ENCODE measurements at regions not wholly inside any gene's neighbourhood (a gene's known extent, or its start where the extent isn't known, plus 50 kb on each side); places are given as distances from the start of the nearest gene placed in this dataset.

DNA sequence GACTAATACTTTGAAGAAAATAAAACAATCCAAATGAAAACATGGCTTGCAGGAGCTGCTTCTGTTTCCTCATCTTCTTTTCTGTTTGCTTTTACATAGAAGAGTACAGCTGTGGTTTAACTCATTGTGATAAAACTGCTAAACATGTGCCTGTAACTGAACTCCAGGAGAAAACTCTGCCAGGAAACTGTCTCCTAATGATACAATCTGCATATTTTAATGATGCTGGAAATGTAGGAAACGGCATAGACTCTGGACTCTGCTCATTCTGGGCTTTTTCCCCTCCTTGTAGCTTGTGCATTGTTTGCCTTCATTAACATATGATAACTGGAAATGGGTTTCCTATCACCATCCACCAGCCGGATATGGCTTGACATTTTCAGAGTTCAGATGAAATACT is 813.3 kb upstream of the WWC1 start:
- Histone ChIP-seq H3K27me3 (ENCODE audit: control insufficient read depth, insufficient read depth, low read length) (no peaks in the 10 kb centered on the region), H3K27ac (ENCODE audit: low read length) (no peak overlapping the region), H3K4me3 (ENCODE audit: low read length) (no peak overlapping the region), H3K9me3 (ENCODE audit: control insufficient read depth, low read depth, low read length) (no peaks in the 10 kb centered on the region), H3K4me1 (ENCODE audit: control insufficient read depth, insufficient read depth, low read length) (no peaks in the 10 kb centered on the region), H3K36me3 (ENCODE audit: control insufficient read depth, insufficient read depth, low read length) (no peaks in the 10 kb centered on the region)
- no peak for DNase-seq
- 83% methylated on average over 1 of the region's 2 CpGs for WGBS (ENCODE audit: insufficient coverage, low lambda C conversion rate)

DNA sequence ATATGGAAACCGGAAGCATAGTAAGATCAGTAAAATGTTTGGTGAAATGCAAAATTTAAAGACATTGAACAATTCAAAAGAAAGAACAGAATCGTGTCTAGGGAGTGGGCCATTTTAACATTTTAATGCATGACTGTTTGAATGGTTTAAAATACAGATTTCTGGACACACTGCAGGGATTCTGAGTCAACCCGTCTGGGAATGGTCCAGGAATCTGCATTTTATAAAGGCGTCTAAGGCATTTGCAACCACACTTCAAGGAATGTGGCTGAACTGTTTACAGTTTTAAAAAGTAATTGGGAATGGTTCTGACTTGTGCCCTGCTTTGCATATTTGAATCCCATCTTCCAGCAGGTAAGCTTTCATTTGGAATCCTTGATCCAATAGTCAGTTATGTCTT is 811.7 kb upstream of the WWC1 start:
- Histone ChIP-seq H3K36me3 (ENCODE audit: control insufficient read depth, insufficient read depth, low read length) (no peaks in the 10 kb centered on the region), H3K9me3 (ENCODE audit: control insufficient read depth, low read depth, low read length) (no peaks in the 10 kb centered on the region), H3K27ac (ENCODE audit: low read length) (no peak overlapping the region), H3K4me3 (ENCODE audit: low read length) (no peak overlapping the region), H3K4me1 (ENCODE audit: control insufficient read depth, insufficient read depth, low read length) (no peaks in the 10 kb centered on the region), H3K27me3 (ENCODE audit: control insufficient read depth, insufficient read depth, low read length) (no peaks in the 10 kb centered on the region)
- DNase-seq: no peak
- WGBS (ENCODE audit: insufficient coverage, low lambda C conversion rate): 83% methylated on average over 1 of the region's 4 CpGs

DNA sequence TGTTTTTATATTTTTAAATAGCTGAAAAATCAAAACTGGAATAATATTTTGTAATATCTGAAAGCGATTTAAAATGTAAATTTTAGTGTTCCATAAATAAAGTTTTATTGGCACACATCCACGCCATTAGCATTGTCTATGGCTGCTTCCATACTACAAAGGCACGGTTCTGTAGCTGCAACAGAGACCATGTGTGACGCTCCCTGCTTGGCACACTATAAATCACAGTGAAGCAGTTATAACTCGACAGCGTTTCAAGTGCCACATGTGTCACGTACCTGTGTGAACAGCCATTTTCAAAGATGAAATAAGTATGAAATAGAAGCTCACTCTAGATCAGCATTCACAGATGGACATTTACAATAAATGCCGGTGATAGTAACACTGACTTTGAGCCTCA is 810.1 kb upstream of the WWC1 start:
- H3K36me3 ChIP-seq (ENCODE audit: control insufficient read depth, insufficient read depth, low read length): no peaks in the 10 kb centered on the region
- H3K9me3 ChIP-seq (ENCODE audit: control insufficient read depth, low read depth, low read length): no peaks in the 10 kb centered on the region
- H3K27me3 ChIP-seq (ENCODE audit: control insufficient read depth, insufficient read depth, low read length): no peaks in the 10 kb centered on the region
- 100% methylated on average over 1 of the region's 8 CpGs for WGBS (ENCODE audit: insufficient coverage, low lambda C conversion rate)
- DNase-seq: no peak
- H3K4me1 ChIP-seq (ENCODE audit: control insufficient read depth, insufficient read depth, low read length): no peaks in the 10 kb centered on the region
- H3K4me3 ChIP-seq (ENCODE audit: low read length): no peak overlapping the region
- no peak overlapping the region for H3K27ac ChIP-seq (ENCODE audit: low read length)

DNA sequence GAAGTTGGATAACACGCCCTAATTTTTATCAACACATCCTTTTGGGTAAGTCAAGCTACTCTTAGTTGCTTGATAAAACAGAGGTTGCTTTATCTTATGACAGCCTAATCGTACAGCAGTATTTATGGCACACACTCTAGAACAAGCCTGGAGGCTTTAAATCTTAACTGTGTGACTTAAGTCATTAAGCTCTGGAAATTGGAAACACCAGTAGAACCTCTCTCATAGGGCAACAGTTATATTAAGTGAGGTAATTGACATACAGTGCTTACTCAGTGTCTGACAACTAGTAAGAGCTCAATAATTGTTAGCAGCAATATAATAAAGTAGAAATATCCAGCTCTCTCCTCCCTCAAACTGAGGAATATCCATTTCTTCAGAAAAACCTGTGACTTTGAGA is 808.9 kb upstream of the WWC1 start:
- DNase-seq: no peak
- no peaks in the 10 kb centered on the region for H3K4me1 ChIP-seq (ENCODE audit: control insufficient read depth, insufficient read depth, low read length)
- H3K27me3 ChIP-seq (ENCODE audit: control insufficient read depth, insufficient read depth, low read length): no peaks in the 10 kb centered on the region
- no peak overlapping the region for H3K27ac ChIP-seq (ENCODE audit: low read length)
- H3K36me3 ChIP-seq (ENCODE audit: control insufficient read depth, insufficient read depth, low read length): no peaks in the 10 kb centered on the region
- H3K4me3 ChIP-seq (ENCODE audit: low read length): no peak overlapping the region
- no peaks in the 10 kb centered on the region for H3K9me3 ChIP-seq (ENCODE audit: control insufficient read depth, low read depth, low read length)
- 71% methylated on average over 1 of the region's 2 CpGs for WGBS (ENCODE audit: insufficient coverage, low lambda C conversion rate)

DNA sequence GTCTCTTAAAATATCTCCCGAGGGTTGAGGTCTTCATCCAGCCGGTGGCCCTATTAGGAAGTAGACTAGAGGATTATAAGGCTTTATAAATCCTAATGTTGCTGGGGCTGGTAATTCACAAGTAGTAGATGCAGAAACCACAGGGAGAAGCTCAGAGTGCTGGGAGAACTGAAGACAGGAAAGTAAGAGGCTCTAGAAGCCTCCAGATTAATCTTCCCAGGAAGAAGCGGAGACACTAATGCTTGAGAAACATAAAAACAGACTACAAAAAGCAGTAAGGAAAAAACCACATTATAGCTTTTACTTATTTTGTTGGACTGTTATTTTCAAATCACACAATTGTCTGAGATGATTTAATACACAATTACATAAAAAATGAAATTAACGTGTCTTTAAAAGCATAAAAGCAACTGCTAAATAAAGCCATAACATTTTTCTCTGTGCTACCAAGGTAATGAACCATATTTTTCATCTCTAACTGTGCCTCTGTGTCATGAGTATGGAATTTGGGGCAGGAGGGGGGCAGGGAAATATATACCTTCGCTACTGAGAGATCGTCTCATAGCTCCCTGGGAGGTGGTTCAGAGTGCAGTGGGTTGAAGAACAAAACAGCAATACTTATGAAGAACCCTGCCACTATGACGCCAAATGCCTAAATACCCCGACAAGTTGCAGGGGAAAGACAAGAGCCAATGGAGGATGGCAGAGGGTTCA is 806.2 kb upstream of the WWC1 start:
- no peak overlapping the region for H3K27ac ChIP-seq (ENCODE audit: low read length)
- WGBS (ENCODE audit: insufficient coverage, low lambda C conversion rate): 90% methylated on average over 2 of the region's 8 CpGs
- no peaks in the 10 kb centered on the region for H3K27me3 ChIP-seq (ENCODE audit: control insufficient read depth, insufficient read depth, low read length)
- H3K4me1 ChIP-seq (ENCODE audit: control insufficient read depth, insufficient read depth, low read length): no peaks in the 10 kb centered on the region
- no peaks in the 10 kb centered on the region for H3K36me3 ChIP-seq (ENCODE audit: control insufficient read depth, insufficient read depth, low read length)
- H3K4me3 ChIP-seq (ENCODE audit: low read length): no peak overlapping the region
- H3K9me3 ChIP-seq (ENCODE audit: control insufficient read depth, low read depth, low read length): no peaks in the 10 kb centered on the region
- DNase-seq: no peak

DNA sequence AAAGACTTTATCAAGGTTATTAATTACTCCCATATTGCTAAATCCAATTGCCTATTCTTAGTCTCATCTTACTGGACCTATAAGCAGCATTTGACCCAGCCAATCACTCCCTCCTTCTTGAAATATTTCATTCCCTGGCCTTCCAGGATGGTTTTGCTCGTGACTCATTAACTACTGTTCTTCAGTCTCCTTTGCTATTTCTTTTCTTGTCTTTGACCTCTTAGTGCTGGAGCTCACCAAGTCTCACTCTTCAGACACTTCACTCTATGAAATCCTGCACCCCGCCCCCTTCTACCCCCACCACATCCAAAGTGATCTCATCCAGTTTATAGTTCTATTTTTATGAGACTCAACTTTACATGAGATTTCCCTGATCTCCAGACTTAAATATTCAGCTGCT is 803.1 kb upstream of the WWC1 start:
- Histone ChIP-seq H3K36me3 (ENCODE audit: control insufficient read depth, insufficient read depth, low read length) (no peaks in the 10 kb centered on the region), H3K4me1 (ENCODE audit: control insufficient read depth, insufficient read depth, low read length) (no peaks in the 10 kb centered on the region), H3K27ac (ENCODE audit: low read length) (no peak overlapping the region), H3K9me3 (ENCODE audit: control insufficient read depth, low read depth, low read length) (no peaks in the 10 kb centered on the region), H3K27me3 (ENCODE audit: control insufficient read depth, insufficient read depth, low read length) (no peaks in the 10 kb centered on the region), H3K4me3 (ENCODE audit: low read length) (no peak overlapping the region)
- DNase-seq: no peak
- 100% methylated on average over 1 of the region's 2 CpGs for WGBS (ENCODE audit: insufficient coverage, low lambda C conversion rate)

DNA sequence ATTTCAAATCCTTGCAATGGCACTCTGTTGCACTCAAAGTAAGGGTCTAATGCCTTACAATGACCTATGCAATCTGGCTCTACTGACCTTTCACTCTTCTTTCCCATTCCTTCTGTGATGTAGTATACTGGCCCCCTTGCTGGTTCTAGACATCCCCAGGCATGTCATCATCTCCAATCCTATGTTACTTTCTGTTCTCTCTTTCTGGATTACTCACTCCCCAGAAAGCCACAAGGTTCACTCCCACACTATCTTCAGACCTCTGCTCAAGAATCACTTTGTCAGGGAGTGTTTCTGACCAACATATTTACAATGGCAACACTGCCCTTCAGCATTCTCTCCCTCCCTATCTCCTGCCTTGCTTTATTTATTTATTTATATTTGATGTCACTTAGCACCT is 802.2 kb upstream of the WWC1 start:
- no peaks in the 10 kb centered on the region for H3K4me1 ChIP-seq (ENCODE audit: control insufficient read depth, insufficient read depth, low read length)
- DNase-seq: no peak
- no peaks in the 10 kb centered on the region for H3K9me3 ChIP-seq (ENCODE audit: control insufficient read depth, low read depth, low read length)
- H3K27me3 ChIP-seq (ENCODE audit: control insufficient read depth, insufficient read depth, low read length): no peaks in the 10 kb centered on the region
- H3K27ac ChIP-seq (ENCODE audit: low read length): no peak overlapping the region
- no peak overlapping the region for H3K4me3 ChIP-seq (ENCODE audit: low read length)
- no peaks in the 10 kb centered on the region for H3K36me3 ChIP-seq (ENCODE audit: control insufficient read depth, insufficient read depth, low read length)

DNA sequence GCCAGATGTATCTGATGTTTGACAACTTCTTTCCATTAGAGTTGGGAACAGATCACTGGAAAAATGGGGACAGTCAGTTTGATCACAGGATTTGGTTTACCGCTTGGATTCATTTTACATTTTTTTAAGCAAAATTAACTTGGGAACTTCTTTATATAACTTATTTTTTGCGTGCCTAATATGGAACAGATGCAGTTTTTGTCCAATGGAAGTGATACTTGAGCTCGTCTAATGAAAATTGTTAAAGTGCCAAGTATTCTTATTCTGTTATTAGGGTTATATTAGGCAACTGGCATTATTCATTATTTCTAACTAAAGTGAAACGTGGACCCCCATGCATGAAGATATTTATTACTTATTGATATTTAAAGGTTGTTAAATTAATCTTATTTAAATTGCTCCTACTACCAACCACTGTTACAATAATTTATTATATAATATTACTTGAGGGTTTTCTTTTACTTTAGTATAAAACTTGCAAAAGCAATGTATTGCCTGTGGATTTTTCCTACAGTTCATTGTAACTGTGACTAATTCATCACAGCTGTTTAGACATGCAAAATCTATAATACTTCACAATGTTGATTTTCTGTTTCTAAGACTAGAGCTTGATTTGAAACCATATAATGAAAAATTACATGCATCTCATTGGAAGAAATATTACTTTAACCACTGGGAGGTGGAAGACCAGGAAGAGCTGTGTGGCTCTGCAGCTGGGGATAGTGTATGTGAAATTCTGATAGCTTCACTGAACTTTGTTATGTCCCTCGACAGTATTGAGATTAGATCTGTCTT is 787.3 kb upstream of the WWC1 start:
- H3K27me3 ChIP-seq (ENCODE audit: control insufficient read depth, insufficient read depth, low read length): no peaks in the 10 kb centered on the region
- H3K4me3 ChIP-seq (ENCODE audit: low read length): no peak overlapping the region
- H3K27ac ChIP-seq (ENCODE audit: low read length): no peak overlapping the region
- H3K36me3 ChIP-seq (ENCODE audit: control insufficient read depth, insufficient read depth, low read length): no peaks in the 10 kb centered on the region
- H3K9me3 ChIP-seq (ENCODE audit: control insufficient read depth, low read depth, low read length): no peaks in the 10 kb centered on the region
- WGBS (ENCODE audit: insufficient coverage, low lambda C conversion rate): 100% methylated on average over 1 of the region's 5 CpGs
- DNase-seq: no peak
- no peaks in the 10 kb centered on the region for H3K4me1 ChIP-seq (ENCODE audit: control insufficient read depth, insufficient read depth, low read length)

DNA sequence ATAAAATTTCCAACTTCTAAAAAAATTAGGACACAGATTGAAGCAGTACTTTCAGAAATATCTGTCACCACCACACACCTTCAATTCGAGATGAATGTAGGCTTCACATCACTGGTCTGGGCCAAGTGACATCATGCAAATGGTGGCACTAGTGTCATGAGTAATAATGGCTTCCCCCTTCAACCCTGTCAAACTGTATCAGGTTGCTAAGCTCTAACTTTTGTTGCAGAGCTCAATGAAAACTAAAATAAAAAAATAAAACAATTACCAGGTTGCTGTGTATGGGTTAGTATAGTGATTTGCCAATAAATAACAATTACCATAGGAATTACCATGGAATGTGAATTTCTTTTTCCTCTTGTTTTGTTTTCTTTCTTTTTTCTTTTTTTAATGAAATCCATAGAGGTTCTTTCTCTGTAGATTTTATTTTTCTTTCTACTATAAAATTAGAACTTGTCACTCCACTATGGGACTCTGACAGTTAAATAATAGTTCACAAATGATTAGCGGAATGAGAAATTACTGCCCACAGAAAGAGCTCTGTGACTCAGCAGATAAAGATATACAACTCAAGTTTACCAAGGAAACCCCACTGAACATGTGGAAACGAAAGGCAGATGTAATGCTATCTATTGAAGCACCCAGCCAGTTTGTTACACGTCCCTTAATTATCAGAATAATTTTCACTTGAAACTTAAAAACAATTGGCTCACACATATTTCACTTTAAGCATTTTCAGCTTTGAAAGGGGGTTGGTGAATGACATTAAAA is 783.8 kb upstream of the WWC1 start:
- WGBS (ENCODE audit: insufficient coverage, low lambda C conversion rate): 67% methylated on average over 1 of the region's 4 CpGs
- H3K27ac ChIP-seq (ENCODE audit: low read length): no peak overlapping the region
- no peaks in the 10 kb centered on the region for H3K9me3 ChIP-seq (ENCODE audit: control insufficient read depth, low read depth, low read length)
- no peaks in the 10 kb centered on the region for H3K27me3 ChIP-seq (ENCODE audit: control insufficient read depth, insufficient read depth, low read length)
- H3K4me3 ChIP-seq (ENCODE audit: low read length): no peak overlapping the region
- DNase-seq: no peak
- no peaks in the 10 kb centered on the region for H3K36me3 ChIP-seq (ENCODE audit: control insufficient read depth, insufficient read depth, low read length)
- no peaks in the 10 kb centered on the region for H3K4me1 ChIP-seq (ENCODE audit: control insufficient read depth, insufficient read depth, low read length)

GRCh38 chr5:167509076-167509475 is 782.4 kb upstream of the WWC1 start:
- H3K4me3 ChIP-seq (ENCODE audit: low read length): no peak overlapping the region
- WGBS (ENCODE audit: insufficient coverage, low lambda C conversion rate): 96% methylated on average over 3 of the region's 3 CpGs
- no peak for DNase-seq
- no peaks in the 10 kb centered on the region for H3K4me1 ChIP-seq (ENCODE audit: control insufficient read depth, insufficient read depth, low read length)
- H3K27ac ChIP-seq (ENCODE audit: low read length): no peak overlapping the region
- no peaks in the 10 kb centered on the region for H3K36me3 ChIP-seq (ENCODE audit: control insufficient read depth, insufficient read depth, low read length)
- no peaks in the 10 kb centered on the region for H3K9me3 ChIP-seq (ENCODE audit: control insufficient read depth, low read depth, low read length)
- H3K27me3 ChIP-seq (ENCODE audit: control insufficient read depth, insufficient read depth, low read length): no peaks in the 10 kb centered on the region
